ENCODE measurements at regions not wholly inside any gene's neighbourhood (a gene's known extent, or its start where the extent isn't known, plus 50 kb on each side); places are given as distances from the start of the nearest gene placed in this dataset.
"Not testable (repeated sequence)": the region's sequence is repeated elsewhere in the genome, so short reads cannot be mapped to it uniquely, and the experiment has no call there.

DNA sequence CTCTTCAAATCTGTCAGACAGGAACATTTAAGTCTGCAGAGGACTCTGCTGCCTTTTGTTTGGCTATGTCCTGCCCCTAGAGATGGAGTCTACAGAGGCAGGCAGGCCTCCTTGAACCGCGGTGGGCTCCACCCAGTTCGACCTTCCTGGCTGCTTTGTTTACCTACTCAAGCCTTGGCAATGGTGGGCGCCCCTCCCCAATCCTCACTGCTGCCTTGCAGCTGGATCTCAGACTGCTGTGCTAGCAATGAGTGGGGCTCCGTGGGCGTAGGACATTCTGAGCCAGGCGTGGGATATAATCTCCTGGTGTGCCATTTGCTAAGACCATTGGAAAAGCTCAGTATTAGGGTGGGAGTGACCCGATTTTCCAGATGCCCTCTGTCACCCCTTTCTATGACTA, 250.7 kb upstream of the PKP2 start:
- TF ChIP-seq CTCF (IDR thresholded peaks at IDR 0.05; ENCODE audit: low read depth, low read length, poor library complexity, severe bottlenecking); EZH2phosphoT487 (IDR thresholded peaks at IDR 0.05; ENCODE audit: borderline replicate concordance, low read length): not testable (repeated sequence)
